HL-60 (cell line): ENCODE measurements at regions not wholly inside any gene's neighbourhood (a gene's known extent, or its start where the extent isn't known, plus 50 kb on each side); places are given as distances from the start of the nearest gene placed in this dataset.

Source experiments
- DNase-seq, 2 experiments: peaks; one replicate each; pipeline ENCODE4 v3.0.0-alpha.2; 2010 to 2020; ENCODE audit warnings: low read depth in 1 of 2, low spot score in 1 of 2
- H3K27ac ChIP-seq: fragments of 250-450 bp; sonication (Bioruptor Pico); replicated peaks from 2 replicates; pipeline ENCODE4 v1.5.1; 2020; ENCODE audit warnings: mild to moderate bottlenecking, moderate library complexity
- H3K27me3 ChIP-seq: fragments of 250-450 bp; sonication (Bioruptor Pico); 2 replicates; pipeline ENCODE4 v1.5.1; 2021; ENCODE audit warnings: mild to moderate bottlenecking, moderate library complexity; ENCODE audit not compliant: insufficient read depth, poor library complexity, severe bottlenecking
- H3K4me3 ChIP-seq: replicated peaks from 2 replicates; pipeline ENCODE4 v1.5.1; 2011; ENCODE audit warnings: mild to moderate bottlenecking, control low read depth, low read length; ENCODE audit not compliant: insufficient read depth
- GABPA ChIP-seq: IDR thresholded peaks from 2 replicates; pipeline ENCODE4 v1.6.1; 2012; ENCODE audit warnings: low read depth
- POLR2AphosphoS5 ChIP-seq: IDR thresholded peaks from 2 replicates; pipeline ENCODE4 v1.6.1; 2012; ENCODE audit warnings: low read depth
- SPI1 ChIP-seq: IDR thresholded peaks from 2 replicates; pipeline ENCODE4 v1.6.1; 2012; ENCODE audit warnings: low read depth, mild to moderate bottlenecking, borderline replicate concordance
- TF ChIP-seq, protein P1 (sequence below): IDR thresholded peaks from 2 replicates; pipeline ENCODE4 v1.6.1; 2012; ENCODE audit warnings: low read depth; ENCODE audit not compliant: insufficient replicate concordance
- TF ChIP-seq, protein P2 (sequence below): IDR thresholded peaks from one replicate; pipeline ENCODE4 v1.5.1; 2011; ENCODE audit warnings: low read length, control low read depth, inconsistent platforms; ENCODE audit not compliant: insufficient read depth

DNA sequence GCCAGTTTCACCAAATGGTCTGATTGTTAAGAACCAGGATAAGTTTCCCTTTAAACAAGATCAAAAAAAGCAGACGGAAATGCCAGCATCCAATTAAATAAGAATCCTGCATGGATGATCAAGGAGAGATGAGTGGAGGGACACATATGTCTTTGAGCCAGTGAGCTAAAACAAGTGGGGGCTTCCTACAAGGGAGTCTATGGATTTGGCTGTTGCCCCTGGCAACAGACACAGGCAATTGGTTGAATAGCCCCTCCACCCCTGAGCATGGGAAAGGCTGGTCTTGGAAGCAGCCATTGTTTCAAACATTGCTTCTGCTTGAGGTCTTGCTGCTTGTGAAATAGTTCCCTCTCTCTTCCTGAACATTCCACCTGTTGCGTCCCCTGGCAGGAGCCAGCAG lies 374.7 kb upstream of the ERCC4 start:
- TF ChIP-seq, protein P1, sequence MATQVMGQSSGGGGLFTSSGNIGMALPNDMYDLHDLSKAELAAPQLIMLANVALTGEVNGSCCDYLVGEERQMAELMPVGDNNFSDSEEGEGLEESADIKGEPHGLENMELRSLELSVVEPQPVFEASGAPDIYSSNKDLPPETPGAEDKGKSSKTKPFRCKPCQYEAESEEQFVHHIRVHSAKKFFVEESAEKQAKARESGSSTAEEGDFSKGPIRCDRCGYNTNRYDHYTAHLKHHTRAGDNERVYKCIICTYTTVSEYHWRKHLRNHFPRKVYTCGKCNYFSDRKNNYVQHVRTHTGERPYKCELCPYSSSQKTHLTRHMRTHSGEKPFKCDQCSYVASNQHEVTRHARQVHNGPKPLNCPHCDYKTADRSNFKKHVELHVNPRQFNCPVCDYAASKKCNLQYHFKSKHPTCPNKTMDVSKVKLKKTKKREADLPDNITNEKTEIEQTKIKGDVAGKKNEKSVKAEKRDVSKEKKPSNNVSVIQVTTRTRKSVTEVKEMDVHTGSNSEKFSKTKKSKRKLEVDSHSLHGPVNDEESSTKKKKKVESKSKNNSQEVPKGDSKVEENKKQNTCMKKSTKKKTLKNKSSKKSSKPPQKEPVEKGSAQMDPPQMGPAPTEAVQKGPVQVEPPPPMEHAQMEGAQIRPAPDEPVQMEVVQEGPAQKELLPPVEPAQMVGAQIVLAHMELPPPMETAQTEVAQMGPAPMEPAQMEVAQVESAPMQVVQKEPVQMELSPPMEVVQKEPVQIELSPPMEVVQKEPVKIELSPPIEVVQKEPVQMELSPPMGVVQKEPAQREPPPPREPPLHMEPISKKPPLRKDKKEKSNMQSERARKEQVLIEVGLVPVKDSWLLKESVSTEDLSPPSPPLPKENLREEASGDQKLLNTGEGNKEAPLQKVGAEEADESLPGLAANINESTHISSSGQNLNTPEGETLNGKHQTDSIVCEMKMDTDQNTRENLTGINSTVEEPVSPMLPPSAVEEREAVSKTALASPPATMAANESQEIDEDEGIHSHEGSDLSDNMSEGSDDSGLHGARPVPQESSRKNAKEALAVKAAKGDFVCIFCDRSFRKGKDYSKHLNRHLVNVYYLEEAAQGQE: no peak
- TF ChIP-seq, protein P2, sequence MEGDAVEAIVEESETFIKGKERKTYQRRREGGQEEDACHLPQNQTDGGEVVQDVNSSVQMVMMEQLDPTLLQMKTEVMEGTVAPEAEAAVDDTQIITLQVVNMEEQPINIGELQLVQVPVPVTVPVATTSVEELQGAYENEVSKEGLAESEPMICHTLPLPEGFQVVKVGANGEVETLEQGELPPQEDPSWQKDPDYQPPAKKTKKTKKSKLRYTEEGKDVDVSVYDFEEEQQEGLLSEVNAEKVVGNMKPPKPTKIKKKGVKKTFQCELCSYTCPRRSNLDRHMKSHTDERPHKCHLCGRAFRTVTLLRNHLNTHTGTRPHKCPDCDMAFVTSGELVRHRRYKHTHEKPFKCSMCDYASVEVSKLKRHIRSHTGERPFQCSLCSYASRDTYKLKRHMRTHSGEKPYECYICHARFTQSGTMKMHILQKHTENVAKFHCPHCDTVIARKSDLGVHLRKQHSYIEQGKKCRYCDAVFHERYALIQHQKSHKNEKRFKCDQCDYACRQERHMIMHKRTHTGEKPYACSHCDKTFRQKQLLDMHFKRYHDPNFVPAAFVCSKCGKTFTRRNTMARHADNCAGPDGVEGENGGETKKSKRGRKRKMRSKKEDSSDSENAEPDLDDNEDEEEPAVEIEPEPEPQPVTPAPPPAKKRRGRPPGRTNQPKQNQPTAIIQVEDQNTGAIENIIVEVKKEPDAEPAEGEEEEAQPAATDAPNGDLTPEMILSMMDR: no peak
- TF ChIP-seq GABPA: no peak
- no peak for TF ChIP-seq POLR2AphosphoS5
- Histone ChIP-seq H3K4me3 (no peak overlapping the region), H3K27me3 (no peaks in the 10 kb centered on the region), H3K27ac (no peak overlapping the region)
- DNase-seq: no peak

DNA sequence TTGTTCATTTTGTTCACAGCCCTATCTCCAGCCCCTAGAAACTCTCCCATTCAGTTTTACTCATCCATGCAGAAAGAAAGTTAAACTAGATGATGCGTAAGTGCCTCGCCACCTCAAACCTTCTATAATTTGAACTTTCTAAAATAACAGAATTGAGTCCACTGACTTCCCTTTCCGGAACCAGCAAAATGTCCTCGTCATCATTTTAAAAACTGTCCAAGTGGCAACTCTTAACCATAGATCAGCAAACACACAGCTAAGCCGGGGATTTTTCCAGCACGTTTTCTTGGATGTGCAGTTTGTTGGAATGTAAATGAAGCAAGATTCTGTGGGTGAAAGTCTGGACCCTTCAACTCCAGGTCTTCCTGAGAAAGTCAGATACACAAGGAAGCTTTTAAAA lies 369.7 kb upstream of the ERCC4 start:
- no peak overlapping the region for H3K4me3 ChIP-seq
- no peaks in the 10 kb centered on the region for H3K27me3 ChIP-seq
- TF ChIP-seq, protein P1: no peak
- TF ChIP-seq, protein P2: no peak
- TF ChIP-seq SPI1 (no peak), POLR2AphosphoS5 (no peak), GABPA (no peak)
- H3K27ac ChIP-seq: no peak overlapping the region
- no peak for DNase-seq

DNA sequence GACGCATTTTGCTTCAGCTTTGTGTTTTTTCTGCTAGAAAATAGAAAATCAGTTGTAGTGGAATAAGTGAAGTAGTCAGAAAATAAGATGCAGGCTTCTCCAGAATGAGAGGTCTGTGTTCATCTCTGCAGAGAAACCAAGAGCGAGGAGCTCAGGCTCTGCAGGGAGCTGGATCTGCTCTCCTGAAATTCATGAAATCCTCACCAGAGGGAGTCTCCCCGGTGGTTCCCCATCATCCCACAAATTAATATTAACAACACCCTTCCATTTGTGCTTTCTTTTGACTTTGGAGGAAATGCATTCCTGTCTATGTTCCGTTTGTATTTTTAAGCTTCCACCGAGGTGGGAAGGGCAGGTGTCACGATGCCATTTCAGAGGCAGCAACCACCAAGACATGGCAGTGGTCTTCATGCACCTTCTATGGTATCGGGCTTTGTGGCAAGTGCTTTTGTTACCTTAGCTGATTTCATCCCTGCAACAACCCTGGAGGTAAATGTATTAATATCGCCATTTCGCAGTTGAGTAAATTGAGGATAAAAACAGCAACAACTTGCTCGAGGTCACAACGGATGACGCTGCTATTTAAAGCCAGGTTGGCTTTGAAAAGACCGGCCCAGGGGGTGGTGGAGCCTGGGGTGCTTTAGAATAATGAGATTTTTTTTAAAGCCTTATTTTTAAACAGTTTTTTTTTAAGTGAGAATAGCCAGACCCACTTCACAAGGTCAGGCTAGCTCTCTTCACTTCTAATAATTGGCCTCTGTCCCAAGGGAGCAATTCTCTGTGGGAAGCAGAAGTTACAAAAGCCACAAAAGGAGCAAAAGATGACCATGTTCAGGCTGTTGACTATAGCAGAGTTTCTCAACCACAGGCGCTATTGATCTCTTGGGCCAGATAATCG lies 367.6 kb upstream of the ERCC4 start:
- no peak overlapping the region for H3K4me3 ChIP-seq
- H3K27ac ChIP-seq: no peak overlapping the region
- TF ChIP-seq, protein P2: no peak
- TF ChIP-seq, protein P1: no peak
- TF ChIP-seq SPI1 (no peak), GABPA (no peak), POLR2AphosphoS5 (no peak)
- DNase-seq: no peak
- no peaks in the 10 kb centered on the region for H3K27me3 ChIP-seq
